Right lung (tissue), 2 donors: ENCODE measurements at regions not wholly inside any gene's neighbourhood (a gene's known extent, or its start where the extent isn't known, plus 50 kb on each side); places are given as distances from the start of the nearest gene placed in this dataset.

Experiments used
- DNase-seq, 2 donors: peaks; one replicate each; pipeline ENCODE4 v3.0.0-alpha.2; 2013

GRCh38 chr10:3313784-3314444 lies 141.3 kb upstream of the PITRM1 start:
- DNase-seq: peak in 1 of 2 donors; percentile 20

DNA sequence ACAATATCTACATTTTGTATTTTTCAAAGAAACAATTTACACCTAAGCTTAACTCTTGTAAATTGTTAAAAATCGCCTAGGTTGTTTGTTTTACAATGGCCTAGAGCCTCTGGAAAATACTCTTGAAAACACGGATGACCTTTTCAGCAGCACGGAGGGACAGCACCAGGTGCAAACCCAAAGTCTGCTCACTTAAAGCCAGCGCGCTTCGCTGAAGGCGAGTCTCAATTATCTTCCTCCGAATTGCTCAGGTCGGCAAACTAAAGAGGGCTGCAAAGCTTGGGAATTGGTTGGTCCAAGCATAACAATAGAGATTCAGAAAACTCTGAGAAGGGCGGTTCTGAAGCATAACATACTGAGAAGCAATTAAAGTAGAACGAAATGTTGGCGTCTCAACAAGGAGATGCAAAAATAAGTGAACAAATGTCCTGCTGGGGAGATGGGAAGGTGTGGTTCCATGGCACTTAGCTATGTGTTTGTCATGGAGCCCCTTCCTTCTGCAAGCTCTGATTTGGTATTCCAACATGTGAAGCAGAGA lies 139.9 kb upstream of the PITRM1 start:
- no peak for DNase-seq

DNA sequence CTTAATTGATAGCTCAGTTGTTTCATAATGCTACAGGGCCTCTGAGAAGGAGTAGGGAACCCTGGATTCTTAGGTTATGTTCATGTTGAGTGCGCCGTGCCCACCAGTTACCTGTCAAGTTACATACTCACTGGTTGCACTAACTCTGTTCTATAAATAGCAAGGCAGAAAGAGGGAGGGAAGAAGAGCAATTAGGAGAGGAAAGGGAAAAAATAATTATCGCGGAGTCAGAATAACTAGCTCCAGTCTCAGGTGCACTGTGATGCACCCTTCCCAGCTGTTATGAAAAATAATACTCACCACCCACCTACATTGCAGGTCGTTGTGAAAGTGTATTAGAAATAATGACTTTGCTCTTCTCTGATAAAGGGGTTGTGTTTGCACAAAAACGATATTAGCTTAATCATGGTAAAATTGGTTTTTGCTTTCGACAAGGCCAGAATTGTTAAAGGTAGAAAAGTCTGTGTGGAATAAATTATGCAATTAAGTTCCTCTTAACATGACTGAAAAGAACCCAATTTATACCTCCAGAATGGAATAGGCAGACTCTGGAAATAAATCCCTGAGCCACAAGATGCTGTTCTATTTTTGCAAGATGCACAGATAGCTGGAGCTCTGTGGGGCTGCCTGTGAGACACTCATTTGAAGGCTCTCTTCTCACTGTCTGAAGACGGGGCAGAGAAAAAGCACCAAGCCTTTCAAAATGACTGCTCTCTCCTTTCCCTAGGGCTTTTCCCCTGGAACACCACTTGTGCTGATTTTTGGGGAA lies 137.6 kb upstream of the PITRM1 start:
- no peak for DNase-seq

DNA sequence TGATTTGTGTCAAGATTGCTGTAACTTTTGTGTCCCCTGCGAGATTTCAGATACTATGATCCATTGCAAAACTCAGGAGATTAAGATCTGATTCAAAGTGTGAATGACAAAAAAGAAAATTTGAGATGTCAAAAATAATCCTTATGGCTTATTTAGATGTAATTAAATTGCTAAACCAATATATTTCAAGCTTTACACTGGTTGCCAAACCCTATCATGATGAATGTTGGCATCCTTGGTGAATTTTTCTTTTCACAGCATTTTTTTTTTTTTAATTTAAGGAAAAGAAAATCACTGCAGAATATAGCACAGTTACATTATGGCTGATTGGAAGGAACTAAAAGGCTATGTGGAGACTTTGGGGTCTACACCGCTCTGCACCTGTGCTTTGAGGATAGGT lies 133.5 kb upstream of the PITRM1 start:
- no peak for DNase-seq

DNA sequence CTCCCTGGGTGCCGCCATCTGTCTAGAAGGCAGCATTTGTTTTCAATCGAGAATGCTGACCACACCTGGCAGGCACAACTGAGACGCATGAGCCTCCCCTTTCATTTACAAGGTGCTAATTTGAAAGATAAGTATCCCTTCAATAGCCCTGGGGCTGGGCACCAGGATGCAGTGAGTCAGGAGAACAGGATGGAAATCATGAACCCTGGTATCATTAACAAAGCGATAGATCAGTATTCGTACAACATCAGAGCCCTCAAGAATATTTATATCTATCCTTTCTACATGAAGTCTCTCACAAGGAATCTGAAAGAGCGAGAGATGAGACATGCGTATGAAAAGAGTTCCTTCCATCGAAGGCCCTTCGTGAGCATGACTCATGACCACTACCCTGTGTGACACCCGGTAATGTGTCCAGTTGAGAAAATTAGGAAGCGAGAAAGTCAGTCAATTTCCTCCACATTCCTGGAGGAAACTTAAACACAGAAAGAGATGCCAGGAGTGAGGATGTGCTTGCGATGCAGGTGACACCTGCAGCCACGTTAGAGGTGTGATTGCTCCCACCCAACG lies 123.1 kb upstream of the PITRM1 start:
- no peak for DNase-seq

GRCh38 chr10:3294919-3295581 lies 122.5 kb upstream of the PITRM1 start:
- no peak for DNase-seq

GRCh38 chr10:3293581-3294431 lies 121.2 kb upstream of the PITRM1 start:
- no peak for DNase-seq

GRCh38 chr10:3292636-3293035 lies 120.1 kb upstream of the PITRM1 start:
- DNase-seq: no peak

DNA sequence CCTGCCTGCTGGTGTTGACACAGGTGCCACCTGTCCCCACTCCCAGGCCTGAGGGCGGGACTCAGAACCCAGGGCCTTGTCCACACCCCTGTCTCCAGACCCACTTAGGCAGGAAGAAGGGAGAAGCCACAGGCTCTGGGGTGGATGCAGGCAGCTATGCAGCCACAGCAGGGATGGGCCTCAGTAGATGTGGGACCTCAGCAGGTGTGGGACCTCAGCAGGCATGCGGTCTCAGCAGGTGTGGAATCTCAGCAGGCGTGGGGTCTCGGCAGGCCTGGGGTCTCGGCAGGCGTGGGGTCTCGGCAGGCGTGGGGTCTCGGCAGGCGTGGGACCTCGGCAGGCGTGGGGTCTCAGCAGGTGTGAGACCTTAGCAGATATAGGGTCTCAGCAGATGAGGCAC lies 118.0 kb upstream of the PITRM1 start:
- no peak for DNase-seq

DNA sequence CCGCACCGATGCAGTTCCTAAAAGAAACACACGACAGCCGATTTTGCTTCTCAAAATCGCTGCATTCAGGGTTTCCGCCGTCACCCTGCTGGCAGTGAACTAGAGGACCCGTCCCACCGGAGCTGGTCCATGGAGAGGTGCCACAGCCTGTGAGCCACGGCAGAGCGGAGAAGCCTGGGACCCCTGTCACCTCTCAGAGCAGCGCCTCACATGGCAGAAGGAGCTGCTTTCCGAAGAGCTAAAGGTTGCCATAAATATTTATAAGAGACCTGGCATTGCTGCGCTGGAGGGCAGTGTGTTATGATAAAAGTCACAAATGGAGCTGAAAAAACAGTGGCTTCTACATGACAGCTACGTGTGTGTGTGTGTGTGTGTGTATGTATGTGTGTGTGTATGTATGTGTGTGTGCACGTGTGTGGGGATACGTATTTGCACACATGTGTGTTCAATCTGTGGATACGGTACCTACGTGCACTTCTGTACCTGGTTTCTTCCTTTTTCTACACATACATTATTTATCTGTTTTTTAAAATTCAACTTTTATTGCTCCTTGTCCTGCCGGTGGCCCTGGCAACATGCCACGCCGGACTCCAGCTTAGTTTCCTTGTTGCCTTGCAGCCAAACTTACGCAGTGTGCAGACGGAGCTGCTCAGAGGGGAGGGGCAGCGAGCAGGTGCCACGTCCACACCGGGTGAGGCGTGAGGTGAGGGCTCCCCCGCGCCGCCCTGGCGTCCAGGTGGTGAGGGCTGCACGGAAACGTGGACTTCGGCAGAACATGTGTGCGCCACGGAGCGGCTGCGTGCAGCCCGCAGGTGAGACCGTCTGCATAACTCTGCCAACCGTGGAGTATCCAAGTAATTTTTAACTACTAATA lies 115.2 kb upstream of the PITRM1 start:
- no peak for DNase-seq

GRCh38 chr10:3282674-3283017 lies 110.1 kb upstream of the PITRM1 start:
- no peak for DNase-seq

DNA sequence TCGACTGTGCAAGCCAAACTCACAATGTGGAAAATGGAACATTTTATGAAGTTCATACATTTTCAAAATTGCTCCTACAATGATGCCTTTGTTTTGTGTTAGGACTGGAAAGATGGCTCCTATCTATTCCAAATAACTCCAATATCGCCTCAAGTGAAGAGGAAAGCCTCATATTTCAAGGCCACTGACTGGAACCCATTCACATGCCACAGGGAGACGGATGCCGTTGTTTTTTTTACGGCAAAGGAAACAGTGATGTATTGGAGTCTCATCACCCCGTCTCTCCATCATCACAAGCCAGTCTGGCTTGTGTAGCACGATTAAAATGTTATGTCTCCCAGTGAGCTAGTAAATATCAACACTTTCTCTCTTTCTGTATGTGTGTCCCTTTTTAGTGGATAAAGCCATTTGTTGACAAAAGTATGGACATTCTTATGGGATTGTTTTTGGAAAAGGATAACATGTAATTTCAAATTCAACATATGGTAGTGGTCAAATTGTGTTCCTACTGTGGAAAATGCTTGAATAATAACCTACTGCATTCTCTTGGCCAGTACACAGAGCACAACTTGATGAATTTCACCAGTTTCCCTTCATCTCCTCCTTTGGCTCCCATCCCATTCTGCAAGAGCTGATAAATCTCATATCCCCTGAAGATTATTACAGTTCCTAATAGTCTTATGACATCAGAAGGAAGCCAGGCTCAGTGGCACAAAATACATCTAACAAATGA lies 109.5 kb upstream of the PITRM1 start:
- DNase-seq: no peak

GRCh38 chr10:3278771-3279170 lies 106.2 kb upstream of the PITRM1 start:
- DNase-seq: no peak

GRCh38 chr10:3277566-3277965 lies 105.0 kb upstream of the PITRM1 start:
- no peak for DNase-seq

DNA sequence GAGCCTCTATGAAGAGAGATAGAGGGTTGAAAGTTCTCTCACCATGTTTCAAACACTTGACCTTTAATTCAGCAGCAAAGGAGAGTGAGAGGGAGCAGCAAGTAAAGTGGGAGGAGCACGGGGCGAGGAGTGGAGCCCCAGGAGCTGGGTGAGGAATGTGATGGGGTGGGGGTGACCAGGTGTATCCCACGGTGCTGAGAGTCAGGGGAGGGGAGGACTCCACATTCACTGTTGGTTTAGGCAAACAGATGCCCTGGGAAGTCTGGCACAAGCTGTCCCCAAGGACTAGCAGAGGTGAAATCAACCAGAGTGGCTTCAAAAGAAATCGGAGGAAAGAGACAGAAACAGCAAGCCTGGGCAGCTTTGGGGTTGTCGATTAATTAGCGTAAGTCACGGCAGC lies 101.8 kb upstream of the PITRM1 start:
- DNase-seq: no peak

DNA sequence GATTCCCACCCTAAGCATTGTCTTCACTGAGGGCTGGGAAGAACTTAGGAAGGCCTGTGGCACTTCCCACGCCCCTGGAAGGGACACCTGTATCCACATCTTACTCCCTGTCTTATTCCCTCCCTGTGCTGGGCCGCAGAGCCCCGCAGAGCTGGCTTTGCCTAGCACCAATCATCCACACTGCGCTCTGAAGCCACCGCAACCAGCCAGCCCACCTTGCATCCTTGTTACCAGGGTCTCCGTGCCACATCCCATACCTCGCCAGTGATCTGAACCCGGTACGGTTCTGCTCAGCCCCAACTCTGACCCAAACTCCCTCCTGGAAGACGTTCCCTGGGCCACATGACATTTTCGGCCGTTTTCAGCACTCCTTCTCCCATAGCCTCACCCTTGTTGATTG lies 101.4 kb upstream of the PITRM1 start:
- DNase-seq: no peak

GRCh38 chr10:3272300-3272699 lies 99.7 kb upstream of the PITRM1 start:
- DNase-seq: no peak

DNA sequence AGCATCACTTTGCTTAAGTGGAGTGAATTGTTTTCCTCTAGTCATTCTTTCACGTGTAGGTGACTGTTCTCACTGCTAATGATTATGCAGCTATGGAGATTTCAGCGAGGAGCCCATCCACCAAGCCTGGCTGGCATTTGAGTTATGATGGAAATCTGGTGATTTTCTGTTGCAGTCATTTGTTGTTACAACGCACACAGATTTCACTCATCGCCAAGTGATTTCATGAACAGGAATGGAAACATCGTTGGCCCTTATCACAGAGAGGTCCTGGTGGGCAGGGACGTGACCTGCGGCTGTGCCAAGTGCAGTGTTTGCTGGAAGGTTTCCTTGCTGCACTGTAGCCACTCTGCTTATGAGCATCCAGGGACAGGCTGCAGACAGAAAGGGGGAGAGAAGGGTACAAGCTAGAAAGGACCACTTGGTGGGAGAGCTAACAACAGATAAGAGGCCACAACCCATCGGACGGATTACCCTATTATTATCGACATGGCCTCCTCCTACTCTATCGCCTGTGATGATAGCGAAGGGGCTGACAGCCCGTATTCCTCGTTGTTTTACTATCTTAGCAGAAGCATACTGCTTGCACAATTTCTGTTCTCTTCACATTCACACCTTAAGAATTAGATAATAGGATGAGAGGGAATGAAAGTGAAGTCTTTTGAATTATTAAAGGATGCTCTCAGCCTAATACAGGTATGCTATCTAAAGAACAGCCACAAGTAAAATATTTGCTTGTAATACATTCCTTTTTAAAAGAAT lies 99.0 kb upstream of the PITRM1 start:
- DNase-seq: no peak
